ENCODE measurements at regions not wholly inside any gene's neighbourhood (a gene's known extent, or its start where the extent isn't known, plus 50 kb on each side); places are given as distances from the start of the nearest gene placed in this dataset.
"Not testable (repeated sequence)": the region's sequence is repeated elsewhere in the genome, so short reads cannot be mapped to it uniquely, and the experiment has no call there.

DNA sequence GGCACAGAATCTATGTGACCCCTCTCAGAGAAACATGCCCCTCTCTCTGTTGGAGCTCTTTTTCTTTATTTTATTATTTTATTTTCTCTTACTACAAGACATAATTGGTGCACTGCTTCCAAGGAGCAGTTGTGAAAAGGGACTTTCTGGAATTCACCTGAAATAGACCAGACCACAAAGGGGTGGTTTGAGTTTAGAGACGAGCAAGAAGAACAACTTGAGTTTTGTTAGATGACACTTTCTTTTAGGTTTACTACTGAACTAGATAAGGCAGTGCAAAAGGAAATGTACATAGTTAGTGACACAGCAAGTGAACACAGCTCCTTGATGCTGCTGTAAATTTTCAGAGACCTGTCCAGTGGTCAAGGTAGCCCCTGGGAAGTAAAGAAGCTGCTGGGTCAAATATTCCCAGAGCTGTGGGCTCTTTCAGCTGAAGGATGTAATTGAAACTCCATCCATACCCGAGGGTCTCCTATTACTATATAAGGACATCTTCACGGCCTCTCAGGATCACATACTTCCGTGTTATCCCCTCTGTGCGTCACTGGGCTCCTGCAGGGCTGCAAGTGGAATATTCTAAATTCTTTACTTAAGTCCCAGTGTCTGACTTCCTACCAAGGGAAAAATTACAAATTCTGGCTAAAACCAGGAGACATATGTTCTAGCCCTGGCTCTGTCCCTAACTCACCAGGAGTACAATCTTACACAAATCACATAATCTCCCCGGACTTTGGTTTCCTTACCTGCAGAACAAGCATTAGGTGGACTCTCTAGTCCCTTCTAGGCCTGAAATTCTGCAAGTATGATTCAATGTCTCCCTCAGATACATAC, 69.1 kb upstream of the ADTRP start:
- no peak for TF ChIP-seq CTCF (IDR thresholded peaks at IDR 0.05; ENCODE audit: insufficient read depth, low read length, poor library complexity, severe bottlenecking)
- no peak for DNase-seq (ENCODE audit: low read depth)
- Histone ChIP-seq H3K4me3 (ENCODE audit: low read depth, low read length) (no peak overlapping the region), H3K36me3 (ENCODE audit: control insufficient read depth, insufficient read depth, low read length) (no peaks in the 10 kb centered on the region), H3K27me3 (ENCODE audit: control insufficient read depth, insufficient read depth, low read length) (no peaks in the 10 kb centered on the region)

DNA sequence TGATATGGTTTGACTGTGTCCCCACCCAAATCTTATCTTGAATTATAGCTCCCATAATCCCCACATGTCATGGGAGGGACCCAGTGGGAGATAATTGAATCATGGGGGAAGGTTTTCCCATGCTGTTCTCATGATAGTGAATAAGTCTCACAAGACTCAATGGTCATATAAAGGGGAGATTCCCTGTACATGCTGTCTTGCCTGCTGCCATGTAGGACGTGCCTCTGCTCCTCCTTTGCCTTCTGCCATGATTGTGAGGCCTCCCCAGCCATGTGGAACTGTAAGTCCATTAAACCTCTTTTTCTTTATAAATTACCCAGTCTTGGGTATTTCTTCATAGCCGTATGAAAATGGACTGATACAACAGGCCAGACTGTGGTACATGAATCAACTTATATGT, 68.5 kb upstream of the ADTRP start:
- not testable (repeated sequence) for H3K27me3 ChIP-seq (ENCODE audit: control insufficient read depth, insufficient read depth, low read length); DNase-seq (ENCODE audit: low read depth); H3K36me3 ChIP-seq (ENCODE audit: control insufficient read depth, insufficient read depth, low read length); H3K4me3 ChIP-seq (ENCODE audit: low read depth, low read length)

GRCh38 chr6:11845664-11846577, 67.3 kb upstream of the ADTRP start:
- no peaks in the 10 kb centered on the region for H3K27me3 ChIP-seq (ENCODE audit: control insufficient read depth, insufficient read depth, low read length)
- DNase-seq (ENCODE audit: low read depth), result no peak
- H3K36me3 ChIP-seq (ENCODE audit: control insufficient read depth, insufficient read depth, low read length), result no peaks in the 10 kb centered on the region
- no peak overlapping the region for H3K4me3 ChIP-seq (ENCODE audit: low read depth, low read length)
- TF ChIP-seq CTCF (IDR thresholded peaks at IDR 0.05; ENCODE audit: insufficient read depth, low read length, poor library complexity, severe bottlenecking), result no peak

GRCh38 chr6:11842795-11843194, 64.2 kb upstream of the ADTRP start:
- not testable (repeated sequence) for DNase-seq (ENCODE audit: low read depth); H3K27me3 ChIP-seq (ENCODE audit: control insufficient read depth, insufficient read depth, low read length); H3K36me3 ChIP-seq (ENCODE audit: control insufficient read depth, insufficient read depth, low read length); H3K4me3 ChIP-seq (ENCODE audit: low read depth, low read length)

DNA sequence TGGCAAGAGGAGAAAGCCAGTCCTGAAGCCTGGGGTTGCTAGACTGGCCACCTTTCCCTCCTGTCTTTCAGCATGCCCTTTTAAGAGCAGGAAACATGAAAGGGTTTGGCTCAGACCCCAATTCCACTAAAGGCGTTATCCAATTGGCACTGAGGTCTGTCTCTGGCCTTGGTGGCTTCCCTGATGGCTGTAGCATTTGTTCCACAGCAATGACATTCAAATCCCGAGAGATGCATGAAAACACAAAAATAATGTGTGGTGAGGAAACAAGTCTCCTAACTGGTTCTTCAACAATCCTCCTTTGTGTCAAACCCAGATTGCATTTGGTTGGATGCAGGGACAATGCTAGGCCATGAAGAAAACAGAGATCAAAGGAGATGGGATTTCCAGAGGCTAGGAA, 56.5 kb upstream of the ADTRP start:
- no peaks in the 10 kb centered on the region for H3K36me3 ChIP-seq (ENCODE audit: control insufficient read depth, insufficient read depth, low read length)
- DNase-seq (ENCODE audit: low read depth), result no peak
- no peak for TF ChIP-seq CTCF (IDR thresholded peaks at IDR 0.05; ENCODE audit: insufficient read depth, low read length, poor library complexity, severe bottlenecking)
- H3K4me3 ChIP-seq (ENCODE audit: low read depth, low read length), result no peak overlapping the region
- H3K27me3 ChIP-seq (ENCODE audit: control insufficient read depth, insufficient read depth, low read length), result no peaks in the 10 kb centered on the region

GRCh38 chr6:11833626-11834592, 55.3 kb upstream of the ADTRP start:
- no peak for TF ChIP-seq CTCF (IDR thresholded peaks at IDR 0.05; ENCODE audit: insufficient read depth, low read length, poor library complexity, severe bottlenecking)

More at GRCh38 chr6:11833626-11834592, 55.3 kb upstream of the ADTRP start:
- no peak for DNase-seq (ENCODE audit: low read depth)
- Histone ChIP-seq H3K27me3 (ENCODE audit: control insufficient read depth, insufficient read depth, low read length) (no peaks in the 10 kb centered on the region), H3K4me3 (ENCODE audit: low read depth, low read length) (no peak overlapping the region), H3K36me3 (ENCODE audit: control insufficient read depth, insufficient read depth, low read length) (no peaks in the 10 kb centered on the region)

All from kidney epithelial cell (primary cell).